ENCODE measurements at regions not wholly inside any gene's neighbourhood (a gene's known extent, or its start where the extent isn't known, plus 50 kb on each side); places are given as distances from the start of the nearest gene placed in this dataset.

- Mint-ChIP-seq H3K36me3 (ENCODE audit: unreplicated experiment) (no peaks in the 10 kb centered on the region), H3K9me3 (ENCODE audit: unreplicated experiment) (no peaks in the 10 kb centered on the region), H3K4me3 (ENCODE audit: unreplicated experiment) (no peak overlapping the region), H3K4me1 (ENCODE audit: unreplicated experiment) (peaks cover 26% of the 10 kb centered on the region), H3K27me3 (ENCODE audit: unreplicated experiment) (no peaks in the 10 kb centered on the region), H3K27ac (ENCODE audit: unreplicated experiment) (peak overlapping the region; percentile 73)
- DNase-seq (ENCODE audit: extremely low spot score, unreplicated experiment): no peak
- TF ChIP-seq CTCF (IDR thresholded peaks at IDR 0.05): no peak
These were observed 146.2 kb upstream of the RASA1 start for GRCh38 chr5:87121304-87122150.

GRCh38 chr5:87122151-87122977 lies 145.3 kb upstream of the RASA1 start:
- DNase-seq (ENCODE audit: extremely low spot score, unreplicated experiment): no peak
- no peak overlapping the region for H3K4me3 Mint-ChIP-seq (ENCODE audit: unreplicated experiment)
- no peak for TF ChIP-seq CTCF (IDR thresholded peaks at IDR 0.05)
- no peaks in the 10 kb centered on the region for H3K9me3 Mint-ChIP-seq (ENCODE audit: unreplicated experiment)
- no peaks in the 10 kb centered on the region for H3K27me3 Mint-ChIP-seq (ENCODE audit: unreplicated experiment)
- H3K27ac Mint-ChIP-seq (ENCODE audit: unreplicated experiment): peak overlapping the region; percentile 73
- peaks cover 28% of the 10 kb centered on the region for H3K4me1 Mint-ChIP-seq (ENCODE audit: unreplicated experiment)
- H3K36me3 Mint-ChIP-seq (ENCODE audit: unreplicated experiment): no peaks in the 10 kb centered on the region

- Mint-ChIP-seq H3K27ac (ENCODE audit: unreplicated experiment) (no peak overlapping the region), H3K27me3 (ENCODE audit: unreplicated experiment) (peaks cover 2% of the 10 kb centered on the region), H3K4me3 (ENCODE audit: unreplicated experiment) (no peak overlapping the region), H3K4me1 (ENCODE audit: unreplicated experiment) (peaks cover 36% of the 10 kb centered on the region), H3K9me3 (ENCODE audit: unreplicated experiment) (no peaks in the 10 kb centered on the region), H3K36me3 (ENCODE audit: unreplicated experiment) (no peaks in the 10 kb centered on the region)
- no peak for DNase-seq (ENCODE audit: extremely low spot score, unreplicated experiment)
- no peak for TF ChIP-seq CTCF (IDR thresholded peaks at IDR 0.05)
These were observed 141.9 kb upstream of the RASA1 start for GRCh38 chr5:87125766-87126165.

GRCh38 chr5:87126869-87127268 lies 140.8 kb upstream of the RASA1 start:
- H3K27ac Mint-ChIP-seq (ENCODE audit: unreplicated experiment): no peak overlapping the region
- H3K4me1 Mint-ChIP-seq (ENCODE audit: unreplicated experiment): peaks cover 25% of the 10 kb centered on the region
- DNase-seq (ENCODE audit: extremely low spot score, unreplicated experiment): no peak
- H3K27me3 Mint-ChIP-seq (ENCODE audit: unreplicated experiment): peaks cover 2% of the 10 kb centered on the region
- TF ChIP-seq CTCF (IDR thresholded peaks at IDR 0.05): no peak
- H3K36me3 Mint-ChIP-seq (ENCODE audit: unreplicated experiment): no peaks in the 10 kb centered on the region
- no peak overlapping the region for H3K4me3 Mint-ChIP-seq (ENCODE audit: unreplicated experiment)
- H3K9me3 Mint-ChIP-seq (ENCODE audit: unreplicated experiment): no peaks in the 10 kb centered on the region

- Mint-ChIP-seq H3K27me3 (ENCODE audit: unreplicated experiment) (peaks cover 2% of the 10 kb centered on the region), H3K4me3 (ENCODE audit: unreplicated experiment) (no peak overlapping the region), H3K27ac (ENCODE audit: unreplicated experiment) (no peak overlapping the region), H3K4me1 (ENCODE audit: unreplicated experiment) (peaks cover 21% of the 10 kb centered on the region), H3K36me3 (ENCODE audit: unreplicated experiment) (no peaks in the 10 kb centered on the region), H3K9me3 (ENCODE audit: unreplicated experiment) (no peaks in the 10 kb centered on the region)
- TF ChIP-seq CTCF (IDR thresholded peaks at IDR 0.05): no peak
- no peak for DNase-seq (ENCODE audit: extremely low spot score, unreplicated experiment)
These were observed 140.3 kb upstream of the RASA1 start for GRCh38 chr5:87127426-87127825.
